ENCODE measurements at regions not wholly inside any gene's neighbourhood (a gene's known extent, or its start where the extent isn't known, plus 50 kb on each side); places are given as distances from the start of the nearest gene placed in this dataset.

DNA sequence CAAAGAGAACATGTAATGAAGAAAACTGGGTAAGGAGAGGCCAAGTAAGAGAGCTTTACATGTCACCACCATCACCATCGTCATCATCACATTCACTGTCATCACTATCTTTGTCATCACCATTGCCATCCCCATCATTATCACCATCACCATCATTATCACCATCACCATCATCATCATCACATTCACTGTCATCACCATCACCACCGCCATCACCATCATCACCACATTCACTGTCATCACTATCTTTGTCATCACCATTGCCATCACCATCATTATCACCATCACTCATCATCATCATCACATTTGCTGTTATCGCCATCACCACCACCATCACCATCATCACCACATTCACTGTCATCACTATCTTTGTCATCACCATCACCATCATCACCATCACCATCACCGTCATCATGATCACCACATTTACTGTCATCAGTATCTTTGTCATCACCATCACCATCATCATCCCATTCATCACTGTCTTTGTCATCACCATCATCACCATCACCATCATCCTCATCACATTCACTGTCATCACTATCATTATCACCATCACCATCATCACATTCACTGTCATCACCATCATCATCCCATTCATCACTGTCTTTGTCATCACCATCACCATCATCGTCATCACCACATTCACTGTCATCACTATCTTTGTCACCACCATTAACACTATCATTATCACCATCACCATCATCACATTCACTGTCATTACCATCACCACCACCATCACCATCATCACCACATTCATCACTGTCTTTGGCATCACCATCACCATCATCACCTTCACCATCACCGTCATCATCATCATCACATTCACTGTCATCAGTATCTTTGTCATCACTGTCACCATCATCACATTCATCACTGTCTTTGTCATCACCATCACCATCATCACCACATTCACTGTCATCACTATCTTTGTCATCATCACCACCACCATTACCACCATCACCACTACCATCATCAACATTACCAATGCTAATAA, 172.3 kb downstream of the ERMARD start:
- no peaks in the 10 kb centered on the region for H3K27me3 ChIP-seq (ENCODE audit: control insufficient read depth, insufficient read depth, low read length)
- no peak overlapping the region for H3K27ac ChIP-seq
- TF ChIP-seq CTCF (IDR thresholded peaks at IDR 0.05), result no peak
- no peaks in the 10 kb centered on the region for H3K4me1 ChIP-seq
- H3K9ac ChIP-seq, result no peak overlapping the region
- H2AFZ ChIP-seq, result no peak overlapping the region
- no peak overlapping the region for H3K4me3 ChIP-seq (ENCODE audit: low read depth, low read length)
- H3K79me2 ChIP-seq, result no peaks in the 10 kb centered on the region
- no peaks in the 10 kb centered on the region for H3K36me3 ChIP-seq (ENCODE audit: control insufficient read depth, insufficient read depth, low read length)
- no peak overlapping the region for H3K4me2 ChIP-seq (ENCODE audit: low read length)
- no peaks in the 10 kb centered on the region for H3K9me3 ChIP-seq (ENCODE audit: control insufficient read depth, low read length)

- no peak overlapping the region for H3K4me2 ChIP-seq (ENCODE audit: low read length)
- no peaks in the 10 kb centered on the region for H3K4me1 ChIP-seq
- no peak overlapping the region for H3K9ac ChIP-seq
- no peak for TF ChIP-seq CTCF (IDR thresholded peaks at IDR 0.05)
- H3K9me3 ChIP-seq (ENCODE audit: control insufficient read depth, low read length), result no peaks in the 10 kb centered on the region
- H3K4me3 ChIP-seq (ENCODE audit: low read depth, low read length), result no peak overlapping the region
- H3K79me2 ChIP-seq, result no peaks in the 10 kb centered on the region
- no peak overlapping the region for H2AFZ ChIP-seq
- no peaks in the 10 kb centered on the region for H3K36me3 ChIP-seq (ENCODE audit: control insufficient read depth, insufficient read depth, low read length)
- H3K27ac ChIP-seq, result no peak overlapping the region
- no peaks in the 10 kb centered on the region for H3K27me3 ChIP-seq (ENCODE audit: control insufficient read depth, insufficient read depth, low read length)
Measured at GRCh38 chr6:169921853-169922824, 170.7 kb downstream of the ERMARD start.

DNA sequence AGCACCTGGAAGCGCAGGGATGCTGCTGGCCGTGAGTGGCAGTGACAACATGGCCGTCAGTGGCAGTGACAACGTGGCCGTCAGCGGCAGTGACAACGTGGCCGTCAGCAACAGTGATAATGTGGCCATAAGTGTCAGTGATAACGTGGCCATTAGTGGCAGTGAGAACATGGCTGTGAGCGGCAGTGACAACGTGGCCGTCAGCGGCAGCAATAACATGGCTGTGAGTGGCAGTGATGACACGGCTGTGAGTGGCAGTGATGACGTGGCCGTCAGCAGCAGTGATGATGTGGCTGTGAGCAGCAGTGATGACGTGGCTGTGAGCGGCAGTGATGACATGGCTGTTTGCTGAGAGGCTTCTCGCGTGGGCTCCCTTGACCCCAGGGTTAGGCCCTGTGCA, 169.8 kb downstream of the ERMARD start:
- H3K4me1 ChIP-seq, result no peaks in the 10 kb centered on the region
- H3K9ac ChIP-seq, result no peak overlapping the region
- TF ChIP-seq CTCF (IDR thresholded peaks at IDR 0.05), result no peak
- no peak overlapping the region for H3K27ac ChIP-seq
- no peak overlapping the region for H2AFZ ChIP-seq
- no peaks in the 10 kb centered on the region for H3K27me3 ChIP-seq (ENCODE audit: control insufficient read depth, insufficient read depth, low read length)
- H3K79me2 ChIP-seq, result no peaks in the 10 kb centered on the region
- no peak overlapping the region for H3K4me3 ChIP-seq (ENCODE audit: low read depth, low read length)
- H3K9me3 ChIP-seq (ENCODE audit: control insufficient read depth, low read length), result no peaks in the 10 kb centered on the region
- H3K4me2 ChIP-seq (ENCODE audit: low read length), result no peak overlapping the region
- no peaks in the 10 kb centered on the region for H3K36me3 ChIP-seq (ENCODE audit: control insufficient read depth, insufficient read depth, low read length)

- Histone ChIP-seq H3K4me1 (no peaks in the 10 kb centered on the region), H3K36me3 (ENCODE audit: control insufficient read depth, insufficient read depth, low read length) (no peaks in the 10 kb centered on the region), H2AFZ (no peak overlapping the region), H3K4me2 (ENCODE audit: low read length) (no peak overlapping the region), H3K27me3 (ENCODE audit: control insufficient read depth, insufficient read depth, low read length) (no peaks in the 10 kb centered on the region), H3K9ac (no peak overlapping the region), H3K79me2 (no peaks in the 10 kb centered on the region), H3K9me3 (ENCODE audit: control insufficient read depth, low read length) (no peaks in the 10 kb centered on the region), H3K27ac (no peak overlapping the region), H3K4me3 (ENCODE audit: low read depth, low read length) (no peak overlapping the region)
- TF ChIP-seq CTCF (IDR thresholded peaks at IDR 0.05), result no peak
Measured at GRCh38 chr6:169920359-169921020, 169.1 kb downstream of the ERMARD start.
